ENCODE measurements at regions not wholly inside any gene's neighbourhood (a gene's known extent, or its start where the extent isn't known, plus 50 kb on each side); places are given as distances from the start of the nearest gene placed in this dataset.

DNA sequence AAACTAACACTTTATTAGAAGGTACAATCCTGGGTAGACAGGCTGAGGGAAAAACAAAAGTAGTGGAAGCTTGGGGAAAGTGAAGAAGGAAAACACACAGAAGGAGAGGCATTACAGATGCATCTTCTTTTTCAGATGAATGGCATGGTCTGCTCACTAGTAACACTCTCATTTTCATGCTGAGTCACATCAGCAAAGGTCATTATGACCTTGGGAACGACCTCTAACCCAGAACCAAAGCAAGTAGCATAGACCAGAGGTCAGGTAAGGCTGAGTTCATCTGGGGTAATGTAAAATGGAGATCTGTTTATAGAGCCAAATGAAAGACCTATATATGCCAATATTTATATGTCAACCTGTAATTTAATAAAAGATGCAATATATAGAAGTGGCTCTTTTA is 294.4 kb upstream of the LRRTM4 start:
- TF ChIP-seq, protein P1, sequence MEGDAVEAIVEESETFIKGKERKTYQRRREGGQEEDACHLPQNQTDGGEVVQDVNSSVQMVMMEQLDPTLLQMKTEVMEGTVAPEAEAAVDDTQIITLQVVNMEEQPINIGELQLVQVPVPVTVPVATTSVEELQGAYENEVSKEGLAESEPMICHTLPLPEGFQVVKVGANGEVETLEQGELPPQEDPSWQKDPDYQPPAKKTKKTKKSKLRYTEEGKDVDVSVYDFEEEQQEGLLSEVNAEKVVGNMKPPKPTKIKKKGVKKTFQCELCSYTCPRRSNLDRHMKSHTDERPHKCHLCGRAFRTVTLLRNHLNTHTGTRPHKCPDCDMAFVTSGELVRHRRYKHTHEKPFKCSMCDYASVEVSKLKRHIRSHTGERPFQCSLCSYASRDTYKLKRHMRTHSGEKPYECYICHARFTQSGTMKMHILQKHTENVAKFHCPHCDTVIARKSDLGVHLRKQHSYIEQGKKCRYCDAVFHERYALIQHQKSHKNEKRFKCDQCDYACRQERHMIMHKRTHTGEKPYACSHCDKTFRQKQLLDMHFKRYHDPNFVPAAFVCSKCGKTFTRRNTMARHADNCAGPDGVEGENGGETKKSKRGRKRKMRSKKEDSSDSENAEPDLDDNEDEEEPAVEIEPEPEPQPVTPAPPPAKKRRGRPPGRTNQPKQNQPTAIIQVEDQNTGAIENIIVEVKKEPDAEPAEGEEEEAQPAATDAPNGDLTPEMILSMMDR (IDR thresholded peaks at IDR 0.05) = no peak
- no peak for TF ChIP-seq POLR2A (IDR thresholded peaks at IDR 0.05)
- TF ChIP-seq POLR2AphosphoS5 (IDR thresholded peaks at IDR 0.05) = no peak
- no peak for TF ChIP-seq EP300 (IDR thresholded peaks at IDR 0.05)

All from sigmoid colon (tissue), 4 donors.